IMR-90 (cell line): ENCODE measurements at regions not wholly inside any gene's neighbourhood (a gene's known extent, or its start where the extent isn't known, plus 50 kb on each side); places are given as distances from the start of the nearest gene placed in this dataset.

Experiments
- ATAC-seq: fragments of 200-7000 bp; cut with Tn5 transposase; 2 replicates; pipeline ENCODE4 v1.9.1; 2020; ENCODE audit warnings: low read depth, mild to moderate bottlenecking, moderate library complexity
- BruUV-seq: library from RNA; stranded (reverse); fragments of 400-500 nt; replicated peaks from 2 replicates; lab custom pipeline; 2021; lab: Mats Ljungman, UMichigan
- CTCF ChIA-PET: fragments of 300-600 bp; formaldehyde crosslinking; extraction: SDS; loops from one replicate; lab custom pipeline; 2021; ENCODE audit warnings: antibody characterized with exemption; lab: Yijun Ruan, JAX
- POLR2A ChIA-PET: fragments of 300-600 bp; sonication (Branson Sonifier 250); formaldehyde crosslinking; loops from one replicate; lab custom pipeline; 2022; ENCODE audit warnings: antibody characterized with exemption; ENCODE audit not compliant: unreplicated experiment; lab: Charles Lee
- DNase-seq: peaks from one replicate; pipeline ENCODE4 v3.0.0; 2013
- H2AFZ ChIP-seq: replicated peaks from 2 replicates; pipeline ENCODE3; 2013; ENCODE audit warnings: low read length, mild to moderate bottlenecking; ENCODE audit not compliant: poor library complexity
- H2AK5ac ChIP-seq: 2 replicates; pipeline ENCODE4 v1.6.1; 2013; ENCODE audit warnings: low read depth, low read length, inconsistent platforms
- H2AK9ac ChIP-seq: replicated peaks from 2 replicates; pipeline ENCODE3; 2013; ENCODE audit warnings: mild to moderate bottlenecking, low read depth, low read length, moderate library complexity; ENCODE audit not compliant: poor library complexity
- H2BK120ac ChIP-seq: 2 replicates; pipeline ENCODE4 v1.6.1; 2013; ENCODE audit warnings: low read depth, low read length, inconsistent platforms
- H2BK15ac ChIP-seq: 3 replicates; pipeline ENCODE4 v1.6.1; 2013; ENCODE audit warnings: low read depth, low read length, inconsistent platforms
- H2BK20ac ChIP-seq: 2 replicates; pipeline ENCODE4 v1.6.1; 2013; ENCODE audit warnings: low read depth, mild to moderate bottlenecking, inconsistent platforms, low read length, moderate library complexity
- H2BK5ac ChIP-seq: 2 replicates; pipeline ENCODE4 v1.6.1; 2013; ENCODE audit warnings: mild to moderate bottlenecking, low read depth, low read length, inconsistent platforms; ENCODE audit not compliant: poor library complexity, severe bottlenecking
- H3K14ac ChIP-seq: replicated peaks from 2 replicates; pipeline ENCODE4 v1.6.1; 2013; ENCODE audit warnings: low read depth, low read length, inconsistent platforms
- H3K18ac ChIP-seq: 2 replicates; pipeline ENCODE4 v1.6.1; 2013; ENCODE audit warnings: low read depth, low read length, control low read depth
- H3K23ac ChIP-seq: 2 replicates; pipeline ENCODE4 v1.6.1; 2013; ENCODE audit warnings: low read depth, low read length, inconsistent platforms
- H3K27ac ChIP-seq: 2 replicates; pipeline ENCODE4 v1.5.1; 2013; ENCODE audit warnings: mild to moderate bottlenecking, control low read depth, low read length; ENCODE audit not compliant: insufficient read depth
- H3K27me3 ChIP-seq: 2 replicates; pipeline ENCODE4 v1.6.1; 2013; ENCODE audit warnings: low read length; ENCODE audit not compliant: control insufficient read depth, insufficient read depth
- H3K36me3 ChIP-seq: 2 replicates; pipeline ENCODE4 v1.6.1; 2013; ENCODE audit warnings: low read length, mixed read lengths; ENCODE audit not compliant: control insufficient read depth, insufficient read depth
- H3K4ac ChIP-seq: 2 replicates; pipeline ENCODE4 v1.6.1; 2013; ENCODE audit warnings: low read depth, low read length, inconsistent platforms
- H3K4me1 ChIP-seq: 2 replicates; pipeline ENCODE4 v1.6.1; 2013; ENCODE audit warnings: low read length, mixed read lengths; ENCODE audit not compliant: control insufficient read depth, insufficient read depth
- H3K4me2 ChIP-seq: 2 replicates; pipeline ENCODE4 v1.6.1; 2013; ENCODE audit warnings: low read depth, mild to moderate bottlenecking, control low read depth, low read length, moderate library complexity
- H3K4me3 ChIP-seq: 2 replicates; pipeline ENCODE4 v1.5.1; 2013; ENCODE audit warnings: low read depth, mild to moderate bottlenecking, control low read depth, low read length, moderate library complexity; ENCODE audit not compliant: insufficient read depth
- H3K56ac ChIP-seq: 2 replicates; pipeline ENCODE4 v1.6.1; 2013; ENCODE audit warnings: low read length, inconsistent platforms; ENCODE audit not compliant: insufficient read depth; ENCODE audit errors: extremely low read depth
- H3K79me1 ChIP-seq, 2 experiments: 2 replicates each; pipeline ENCODE4 v1.6.1; 2013; ENCODE audit warnings: low read length in 2 of 2, inconsistent platforms in 1 of 2, low read depth in 1 of 2
- H3K9ac ChIP-seq: 2 replicates; pipeline ENCODE4 v1.6.1; 2013; ENCODE audit warnings: low read depth, low read length, control low read depth
- H3K9me1 ChIP-seq: 2 replicates; pipeline ENCODE4 v1.6.1; 2013; ENCODE audit warnings: low read length, inconsistent platforms; ENCODE audit not compliant: insufficient read depth
- H3K9me3 ChIP-seq: 2 replicates; pipeline ENCODE4 v1.6.1; 2013; ENCODE audit warnings: low read length; ENCODE audit not compliant: control insufficient read depth, insufficient read depth
- H4K20me1 ChIP-seq: 2 replicates; pipeline ENCODE4 v1.6.1; 2013; ENCODE audit warnings: low read length, inconsistent platforms; ENCODE audit not compliant: insufficient read depth
- H4K5ac ChIP-seq: 2 replicates; pipeline ENCODE4 v1.6.1; 2013; ENCODE audit warnings: mild to moderate bottlenecking, low read depth, low read length, control low read depth
- H4K8ac ChIP-seq, 2 experiments: 2 replicates each; pipeline ENCODE4 v1.6.1; 2013; ENCODE audit warnings: low read depth in 2 of 2, low read length in 2 of 2, control low read depth in 1 of 2, inconsistent platforms in 1 of 2
- H4K91ac ChIP-seq: 2 replicates; pipeline ENCODE4 v1.6.1; 2013; ENCODE audit warnings: low read depth, low read length, inconsistent platforms; ENCODE audit not compliant: insufficient read depth
- MAFK ChIP-seq: IDR thresholded peaks from 2 replicates; pipeline ENCODE4 v1.6.1; 2012; ENCODE audit warnings: low read depth, low read length, improper control_type of control experiment
- MXI1 ChIP-seq: IDR thresholded peaks from 2 replicates; pipeline ENCODE4 v1.6.1; 2012; ENCODE audit warnings: low read depth, mild to moderate bottlenecking, low read length, moderate library complexity, borderline replicate concordance
- NFE2L2 ChIP-seq: fragments of 150-350 bp; IDR thresholded peaks from 2 replicates; pipeline ENCODE4 v1.6.1; 2016; ENCODE audit warnings: low read depth, mild to moderate bottlenecking, low read length
- USF2 ChIP-seq: fragments of 150-350 bp; IDR thresholded peaks from 2 replicates; pipeline ENCODE4 v1.6.1; 2017; ENCODE audit warnings: mild to moderate bottlenecking, antibody characterized with exemption, low read length, low read depth
- WGBS, 2 experiments: methylation state at CpG; one replicate each; pipeline versions ENCODE4 v1.1.5 to v1.1.7; 2013; ENCODE audit warnings: missing lambda C conversion rate in 2 of 2; ENCODE audit not compliant: insufficient read length in 1 of 2; ENCODE audit errors: extremely low coverage in 2 of 2; 5-methylcytosine and 5-hydroxymethylcytosine counted together
- dilution Hi-C: fragments of 300-500 bp; cut with HindIII; formaldehyde crosslinking; loops from one replicate; pipeline ENCODE4 v1.14.3; 2018; ENCODE audit warnings: low sequenced_read_pairs; ENCODE audit not compliant: unreplicated experiment
- in situ Hi-C: fragments of 300-500 bp; cut with MboI; formaldehyde crosslinking; loops from 3 replicates; pipeline ENCODE4 v1.14.3; 2019; ENCODE audit warnings: low sequenced_read_pairs, inconsistent platforms, mixed read lengths
- intact Hi-C: fragments of 100-400 bp; cut with micrococcal nuclease; formaldehyde crosslinking; loops from 2 replicates; pipeline ENCODE4 v1.10.0; 2022

DNA sequence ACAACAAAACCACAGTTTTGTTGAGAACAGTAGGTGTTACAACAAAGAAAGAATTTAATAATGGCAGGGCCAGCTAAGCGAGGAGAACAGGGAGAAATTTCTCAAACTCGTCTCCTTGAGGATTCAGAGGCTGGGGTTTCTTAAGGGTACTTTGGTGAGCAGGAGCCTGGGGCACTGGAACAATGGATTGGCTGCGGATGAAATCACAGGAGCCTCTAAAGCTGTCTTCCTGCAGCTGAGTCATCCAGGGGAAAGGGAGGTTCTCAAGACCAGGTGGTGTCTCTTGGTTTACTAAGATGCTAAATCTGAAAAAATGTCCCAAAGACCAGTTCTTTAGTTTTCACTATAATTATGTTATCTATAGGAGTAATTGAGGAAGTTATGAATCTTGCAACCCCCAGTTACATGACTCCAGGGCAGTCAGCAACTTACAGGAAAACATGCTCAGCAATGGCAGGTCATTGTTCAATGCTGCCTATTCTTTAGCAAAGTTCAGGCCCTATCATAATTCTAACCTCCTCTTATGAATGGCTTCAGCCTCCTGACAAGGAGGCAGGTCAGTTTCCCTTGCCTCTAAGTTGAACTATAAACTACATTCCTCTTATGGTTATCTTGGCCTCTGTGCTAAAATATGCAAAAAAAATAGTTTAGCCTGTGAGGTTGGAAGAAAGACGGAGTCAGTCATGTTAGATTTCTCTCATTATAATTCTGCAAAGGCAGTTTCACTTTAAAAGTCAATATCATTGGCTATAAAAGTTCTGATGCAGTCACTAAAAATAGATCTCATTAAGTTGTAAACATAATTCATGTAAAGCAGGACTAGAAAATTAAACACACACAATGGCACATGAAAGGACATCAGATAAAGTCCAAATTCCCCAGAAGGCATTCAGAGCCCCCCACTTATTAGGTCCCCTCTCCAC is 63.3 kb upstream of the CKS2 start:
- Histone ChIP-seq H3K79me1 (no peaks in the 10 kb centered on the region), H3K23ac (no peak overlapping the region), H4K8ac (no peak overlapping the region), H3K4me1 (peaks cover 3% of the 10 kb centered on the region; the same call in 1 of the 2 replicates), H3K36me3 (no peaks in the 10 kb centered on the region), H3K4ac (no peak overlapping the region), H2BK120ac (no peak overlapping the region), H3K9me3 (peaks cover 1% of the 10 kb centered on the region; the same call in 1 of the 2 replicates), H3K4me3 (no peak overlapping the region), H4K20me1 (no peaks in the 10 kb centered on the region), H2AK9ac (no peak overlapping the region), H3K9ac (no peak overlapping the region), H4K91ac (no peak overlapping the region), H3K56ac (no peak overlapping the region), H3K27me3 (peaks cover 3% of the 10 kb centered on the region), H3K9me1 (no peaks in the 10 kb centered on the region), H3K14ac (no peak overlapping the region), H2BK15ac (no peak overlapping the region), H3K27ac (no peak overlapping the region; the same call in 1 of the 2 replicates), H3K18ac (no peak overlapping the region; the same call in 1 of the 2 replicates), H2AFZ (no peak overlapping the region), H2BK5ac (no peak overlapping the region), H2BK20ac (no peak overlapping the region), H2AK5ac (no peak overlapping the region), H3K4me2 (peak overlapping the region; percentile 27; the same call in 1 of the 2 replicates), H4K5ac (no peak overlapping the region)
- TF ChIP-seq USF2 = no peak
- TF ChIP-seq MAFK = no peak
- no peak for TF ChIP-seq NFE2L2
- no peak for TF ChIP-seq MXI1
- peak; percentile 15 for DNase-seq
- in situ Hi-C loops (no loop called here), dilution Hi-C loops (no loop called here), intact Hi-C loops (no loop called here)
- POLR2A ChIA-PET = no interaction called here
- peak; percentile 72 for ATAC-seq
- no TSS peak for BruUV-seq
- CTCF ChIA-PET = no interaction called here
- no CpG with 5 or more reads among the region's 4 CpGs for WGBS, 2 experiments
